ENCODE measurements at regions not wholly inside any gene's neighbourhood (a gene's known extent, or its start where the extent isn't known, plus 50 kb on each side); places are given as distances from the start of the nearest gene placed in this dataset.

DNA sequence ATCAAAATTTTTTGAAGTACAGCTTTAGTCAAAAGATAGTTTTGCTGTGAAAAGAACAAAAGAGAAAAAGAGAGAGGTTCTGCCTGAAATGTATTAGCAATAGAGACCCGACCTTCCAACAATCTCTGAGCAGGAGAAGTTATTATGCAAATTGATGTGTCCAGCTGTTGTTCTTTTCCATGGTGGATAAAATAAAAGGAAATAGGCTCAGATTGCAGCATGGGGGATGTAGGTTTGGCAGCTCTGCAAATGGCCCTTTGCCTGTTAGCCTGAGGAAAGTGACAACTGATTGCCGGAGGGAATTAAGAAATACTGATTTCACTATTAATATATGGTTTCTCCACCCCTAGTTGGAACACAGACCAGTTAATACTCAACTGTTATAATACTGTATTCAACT lies 1283.2 kb upstream of the NXPH2 start:
- no peaks in the 10 kb centered on the region for H3K9me3 ChIP-seq
- H3K27ac ChIP-seq, result no peak overlapping the region
- TF ChIP-seq, protein P1, sequence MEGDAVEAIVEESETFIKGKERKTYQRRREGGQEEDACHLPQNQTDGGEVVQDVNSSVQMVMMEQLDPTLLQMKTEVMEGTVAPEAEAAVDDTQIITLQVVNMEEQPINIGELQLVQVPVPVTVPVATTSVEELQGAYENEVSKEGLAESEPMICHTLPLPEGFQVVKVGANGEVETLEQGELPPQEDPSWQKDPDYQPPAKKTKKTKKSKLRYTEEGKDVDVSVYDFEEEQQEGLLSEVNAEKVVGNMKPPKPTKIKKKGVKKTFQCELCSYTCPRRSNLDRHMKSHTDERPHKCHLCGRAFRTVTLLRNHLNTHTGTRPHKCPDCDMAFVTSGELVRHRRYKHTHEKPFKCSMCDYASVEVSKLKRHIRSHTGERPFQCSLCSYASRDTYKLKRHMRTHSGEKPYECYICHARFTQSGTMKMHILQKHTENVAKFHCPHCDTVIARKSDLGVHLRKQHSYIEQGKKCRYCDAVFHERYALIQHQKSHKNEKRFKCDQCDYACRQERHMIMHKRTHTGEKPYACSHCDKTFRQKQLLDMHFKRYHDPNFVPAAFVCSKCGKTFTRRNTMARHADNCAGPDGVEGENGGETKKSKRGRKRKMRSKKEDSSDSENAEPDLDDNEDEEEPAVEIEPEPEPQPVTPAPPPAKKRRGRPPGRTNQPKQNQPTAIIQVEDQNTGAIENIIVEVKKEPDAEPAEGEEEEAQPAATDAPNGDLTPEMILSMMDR (IDR thresholded peaks at IDR 0.05), result no peak
- H3K27me3 ChIP-seq, result no peaks in the 10 kb centered on the region
- H3K4me1 ChIP-seq, result no peaks in the 10 kb centered on the region
- ATAC-seq, result no peak
- H3K4me3 ChIP-seq, result no peak overlapping the region
- intact Hi-C loops (cut with DNase I), result no loop called here
- H3K36me3 ChIP-seq, result no peaks in the 10 kb centered on the region
- DNase-seq, result no peak

DNA sequence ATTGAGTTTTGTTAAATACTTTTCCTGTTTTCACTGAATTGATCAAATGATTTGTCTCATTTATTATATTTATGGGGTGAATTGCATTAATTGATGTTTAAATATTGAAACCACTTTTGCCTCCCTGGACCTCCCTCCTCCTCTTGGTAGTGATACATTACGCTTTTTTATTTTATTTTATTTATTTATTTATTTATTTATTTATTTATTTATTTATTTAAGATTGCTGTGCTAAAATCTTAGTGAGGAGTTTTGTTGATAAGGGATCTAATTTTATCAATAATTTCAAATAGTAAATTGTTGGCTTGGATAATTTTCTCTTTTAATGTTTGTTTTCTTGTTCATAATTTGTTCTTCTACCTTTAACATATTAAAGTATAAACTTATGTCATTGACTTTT lies 1281.0 kb upstream of the NXPH2 start:
- no peaks in the 10 kb centered on the region for H3K27me3 ChIP-seq

DNA sequence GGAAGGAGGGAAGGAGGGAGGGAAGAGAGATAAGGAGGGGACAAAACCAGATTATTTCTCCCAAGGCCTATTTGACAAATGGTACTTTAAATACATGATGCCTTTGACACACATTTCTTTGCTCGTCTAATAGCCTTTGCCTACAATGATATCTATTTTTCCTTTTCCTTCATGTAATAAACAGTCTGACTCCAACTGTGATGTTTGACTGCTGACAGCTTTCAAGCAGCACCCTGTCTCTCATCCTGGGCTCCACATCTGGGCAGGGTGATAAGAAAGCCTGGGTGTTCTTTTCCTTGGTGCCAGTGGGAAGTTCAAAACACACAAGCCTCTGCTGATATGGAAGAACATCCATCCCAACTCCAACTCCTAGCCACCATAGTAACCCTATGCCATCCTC lies 1277.7 kb upstream of the NXPH2 start:
- H3K9me3 ChIP-seq, result no peaks in the 10 kb centered on the region
- no peaks in the 10 kb centered on the region for H3K27me3 ChIP-seq
- intact Hi-C loops (cut with DNase I), result no loop called here
- TF ChIP-seq, protein P1 (IDR thresholded peaks at IDR 0.05), result no peak
- no peak overlapping the region for H3K27ac ChIP-seq
- H3K4me1 ChIP-seq, result no peaks in the 10 kb centered on the region
- no peak for DNase-seq
- ATAC-seq, result no peak
- no peaks in the 10 kb centered on the region for H3K36me3 ChIP-seq
- H3K4me3 ChIP-seq, result no peak overlapping the region

More for the DNA sequence above, 1281.0 kb upstream of the NXPH2 start:
- H3K4me1 ChIP-seq, result no peaks in the 10 kb centered on the region
- no peak for DNase-seq
- no peaks in the 10 kb centered on the region for H3K36me3 ChIP-seq
- H3K9me3 ChIP-seq, result no peaks in the 10 kb centered on the region
- intact Hi-C loops (cut with DNase I), result no loop called here
- TF ChIP-seq, protein P1 (IDR thresholded peaks at IDR 0.05), result no peak
- ATAC-seq, result no peak
- H3K4me3 ChIP-seq, result no peak overlapping the region
- H3K27ac ChIP-seq, result no peak overlapping the region

DNA sequence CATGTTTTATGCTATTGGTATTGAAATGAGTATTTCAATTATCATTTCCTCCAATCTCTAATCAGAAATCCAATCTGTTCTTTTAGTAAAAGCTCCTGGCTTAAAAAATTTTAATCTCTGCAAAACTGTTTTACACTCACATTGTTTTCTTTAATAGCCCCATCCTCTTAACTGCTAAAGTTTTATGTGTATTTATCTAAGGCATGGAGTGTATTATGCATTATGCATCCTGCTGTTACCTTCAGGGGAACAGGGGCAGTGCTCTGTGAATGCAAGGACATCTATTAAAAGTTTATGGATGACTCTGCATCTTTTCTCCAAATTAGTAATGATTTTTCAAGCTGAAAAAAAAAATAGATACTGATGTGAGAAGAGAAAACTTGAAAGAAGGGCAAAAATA lies 1261.6 kb upstream of the NXPH2 start:
- H3K9me3 ChIP-seq, result no peaks in the 10 kb centered on the region
- no peaks in the 10 kb centered on the region for H3K27me3 ChIP-seq
- no peak overlapping the region for H3K27ac ChIP-seq
- DNase-seq, result no peak
- intact Hi-C loops (cut with DNase I), result no loop called here
- H3K4me3 ChIP-seq, result no peak overlapping the region
- H3K36me3 ChIP-seq, result no peaks in the 10 kb centered on the region
- TF ChIP-seq, protein P1 (IDR thresholded peaks at IDR 0.05), result no peak
- no peaks in the 10 kb centered on the region for H3K4me1 ChIP-seq
- ATAC-seq, result no peak

DNA sequence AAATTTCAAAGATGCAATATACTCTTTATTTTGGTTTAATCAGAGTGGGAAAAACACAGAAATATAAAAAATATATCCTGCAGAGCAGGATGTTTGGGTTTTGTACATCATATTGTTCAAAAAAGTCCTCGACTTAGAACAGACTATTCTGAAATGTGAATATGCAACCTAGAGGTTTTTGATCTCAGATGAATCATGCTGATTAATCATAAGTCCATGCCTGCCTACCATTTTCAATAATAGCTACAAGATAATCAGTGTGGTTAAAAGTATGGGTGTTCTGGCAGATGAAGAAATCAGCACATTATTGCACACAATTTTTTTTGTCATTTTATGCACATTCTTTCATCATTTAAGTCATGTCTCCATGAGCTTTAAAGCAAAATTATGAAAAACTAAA lies 1261.0 kb upstream of the NXPH2 start:
- Histone ChIP-seq H3K27me3 (no peaks in the 10 kb centered on the region), H3K4me1 (no peaks in the 10 kb centered on the region), H3K4me3 (no peak overlapping the region), H3K9me3 (no peaks in the 10 kb centered on the region), H3K36me3 (no peaks in the 10 kb centered on the region), H3K27ac (no peak overlapping the region)
- intact Hi-C loops (cut with DNase I), result no loop called here
- no peak for DNase-seq
- ATAC-seq, result no peak
- TF ChIP-seq, protein P1 (IDR thresholded peaks at IDR 0.05), result no peak

DNA sequence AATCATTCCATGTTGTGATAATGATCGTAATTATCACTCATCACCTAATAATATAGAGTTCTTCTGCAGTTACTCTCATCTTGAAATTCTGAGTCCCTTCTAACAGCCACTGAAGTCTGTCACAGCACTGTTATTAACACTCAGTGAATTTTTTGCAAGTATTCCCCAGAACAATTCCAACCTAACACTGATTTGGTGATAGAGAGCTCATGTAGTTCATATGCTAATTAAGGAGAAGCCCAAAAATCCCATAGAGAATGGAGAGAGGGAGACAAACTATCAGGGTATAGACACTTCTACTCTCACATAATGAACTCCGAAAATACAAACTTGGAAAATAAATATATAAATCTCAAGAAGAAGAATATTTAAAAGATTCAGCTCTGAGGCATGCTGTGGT lies 1253.4 kb upstream of the NXPH2 start:
- no peak overlapping the region for H3K4me3 ChIP-seq
- ATAC-seq (no peak), DNase-seq (no peak)
- H3K36me3 ChIP-seq, result no peaks in the 10 kb centered on the region
- H3K4me1 ChIP-seq, result no peaks in the 10 kb centered on the region
- intact Hi-C loops (cut with DNase I), result no loop called here
- TF ChIP-seq, protein P1 (IDR thresholded peaks at IDR 0.05), result no peak
- no peak overlapping the region for H3K27ac ChIP-seq
- no peaks in the 10 kb centered on the region for H3K27me3 ChIP-seq
- H3K9me3 ChIP-seq, result no peaks in the 10 kb centered on the region

All from upper lobe of right lung (tissue), 1 donor.